HG02623 (cell line): ENCODE measurements at regions not wholly inside any gene's neighbourhood (a gene's known extent, or its start where the extent isn't known, plus 50 kb on each side); places are given as distances from the start of the nearest gene placed in this dataset.
"Not testable (repeated sequence)": the region's sequence is repeated elsewhere in the genome, so short reads cannot be mapped to it uniquely, and the experiment has no call there.

Source experiments
- ATAC-seq: cut with Tn5 transposase; IDR thresholded peaks from one replicate; pipeline ENCODE4 v1.9.1; 2021; ENCODE audit warnings: moderate library complexity; ENCODE audit not compliant: unreplicated experiment

- no peak for ATAC-seq
Measured at GRCh38 chr5:42950116-42950455, 90.0 kb downstream of the ANXA2R start.

DNA sequence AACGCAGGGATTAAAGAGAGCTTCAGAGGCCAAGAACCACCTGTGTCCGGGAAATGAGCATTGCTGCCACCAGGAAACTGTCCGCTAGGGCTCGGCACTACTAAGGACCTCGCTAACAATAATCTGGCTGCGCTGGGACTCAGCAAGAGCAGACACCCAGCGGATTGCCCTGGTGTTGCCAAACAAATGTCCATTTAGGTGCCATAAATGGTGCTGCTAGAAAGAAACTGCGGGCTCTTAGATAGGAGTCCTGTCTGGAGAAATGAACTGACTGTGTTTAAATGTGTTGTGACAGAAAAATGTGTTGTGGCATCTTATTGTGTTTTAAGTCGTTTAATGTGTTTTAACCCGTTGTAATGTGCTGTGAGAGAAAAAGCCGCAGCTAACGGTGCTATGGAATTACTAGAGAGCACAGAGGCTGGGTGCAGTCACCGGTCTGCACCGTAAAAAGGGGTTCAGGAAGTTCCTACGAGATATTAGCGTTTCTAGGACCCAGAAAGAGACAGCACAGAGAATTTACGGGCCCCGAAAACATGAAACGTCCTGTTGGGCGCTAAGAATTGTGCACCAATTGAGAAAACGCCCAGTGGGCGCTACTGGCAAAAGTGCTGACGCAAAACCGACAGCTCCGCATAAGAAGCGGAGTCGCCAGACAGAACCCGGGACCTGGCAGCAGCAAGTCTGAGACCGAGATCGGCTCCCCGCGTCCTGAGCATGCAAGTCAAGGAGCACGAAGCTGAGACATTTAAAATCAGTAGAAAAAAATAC lies 90.6 kb downstream of the ANXA2R start:
- peak; percentile 49 for ATAC-seq

DNA sequence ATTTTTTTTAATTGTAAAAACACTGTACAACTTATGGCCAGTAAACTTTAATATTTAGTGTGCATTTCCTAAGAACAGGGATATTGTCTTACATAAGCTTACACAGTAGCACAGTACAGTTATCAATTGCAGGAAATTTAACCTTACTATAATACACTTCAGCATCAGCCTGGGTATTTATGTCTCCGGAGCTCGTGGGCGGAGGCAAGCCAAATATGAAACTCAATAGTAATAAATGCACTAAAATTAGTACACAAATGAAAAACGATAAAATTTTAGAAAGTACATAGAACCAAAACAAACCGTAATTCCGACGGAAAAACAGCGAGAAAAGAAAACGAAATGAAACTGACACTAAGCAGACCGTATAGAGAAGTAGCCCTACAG lies 91.2 kb downstream of the ANXA2R start:
- ATAC-seq: no peak

GRCh38 chr5:42944989-42945388 lies 95.1 kb downstream of the ANXA2R start:
- no peak for ATAC-seq

GRCh38 chr5:42943931-42944631 lies 96.0 kb downstream of the ANXA2R start:
- ATAC-seq: no peak

DNA sequence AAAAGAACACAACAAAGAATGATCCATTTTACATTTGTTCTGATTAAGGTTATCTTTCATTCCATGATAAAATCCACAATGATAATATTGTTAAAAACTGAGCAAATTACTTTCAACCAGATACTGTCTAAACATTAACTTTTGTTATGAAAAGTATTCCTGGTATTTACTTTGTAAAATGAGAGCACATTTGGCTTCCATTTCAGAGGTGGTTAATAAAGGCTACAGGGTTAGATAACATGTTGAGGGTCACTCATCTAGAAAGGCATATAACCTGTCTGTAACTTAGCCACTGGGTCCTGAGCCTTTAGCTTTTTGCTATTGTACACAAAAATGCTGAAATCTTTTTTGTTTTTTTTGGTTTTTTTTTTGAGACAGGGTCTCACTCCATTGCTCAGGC lies 99.3 kb downstream of the ANXA2R start:
- ATAC-seq: no peak

- not testable (repeated sequence) for ATAC-seq
Measured at GRCh38 chr5:42932011-42932410, 108.1 kb downstream of the ANXA2R start.

DNA sequence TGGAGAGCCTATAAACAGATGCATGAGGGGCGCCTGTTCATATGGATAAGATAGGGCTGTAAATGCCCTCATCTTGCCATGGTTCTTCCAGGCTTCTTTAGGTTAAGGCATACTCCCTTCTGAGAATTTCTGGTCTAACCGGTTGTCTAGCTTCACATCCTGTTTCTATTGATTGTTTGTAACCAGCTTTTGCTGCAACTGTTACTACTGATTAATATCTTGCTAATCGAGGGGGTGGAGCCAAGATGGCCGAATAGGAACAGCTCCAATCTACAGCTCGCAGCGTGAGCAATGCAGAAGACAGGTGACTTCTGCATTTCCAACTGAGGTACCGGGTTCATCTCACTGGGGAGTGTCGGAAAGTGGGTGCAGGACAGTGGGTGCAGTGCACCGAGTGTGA lies 108.7 kb downstream of the ANXA2R start:
- not testable (repeated sequence) for ATAC-seq

DNA sequence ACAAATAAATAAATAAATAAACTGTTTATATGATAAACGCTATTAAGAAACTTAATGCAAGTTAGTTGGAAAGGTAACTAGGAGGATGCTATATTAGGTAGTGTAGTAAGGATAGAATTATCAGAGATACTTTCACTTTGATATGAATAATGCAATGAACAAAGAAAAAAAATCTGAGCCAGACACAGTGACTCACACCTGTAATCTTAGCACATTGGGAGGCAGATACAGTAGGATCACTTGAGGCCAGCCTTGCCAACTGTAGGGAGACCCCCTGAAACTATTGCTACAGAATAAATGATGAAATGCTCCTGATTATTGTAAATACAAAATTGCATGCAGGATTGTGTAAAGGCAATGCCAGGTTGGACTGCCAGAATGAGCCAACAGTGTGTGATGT lies 109.2 kb downstream of the ANXA2R start:
- ATAC-seq: no peak

DNA sequence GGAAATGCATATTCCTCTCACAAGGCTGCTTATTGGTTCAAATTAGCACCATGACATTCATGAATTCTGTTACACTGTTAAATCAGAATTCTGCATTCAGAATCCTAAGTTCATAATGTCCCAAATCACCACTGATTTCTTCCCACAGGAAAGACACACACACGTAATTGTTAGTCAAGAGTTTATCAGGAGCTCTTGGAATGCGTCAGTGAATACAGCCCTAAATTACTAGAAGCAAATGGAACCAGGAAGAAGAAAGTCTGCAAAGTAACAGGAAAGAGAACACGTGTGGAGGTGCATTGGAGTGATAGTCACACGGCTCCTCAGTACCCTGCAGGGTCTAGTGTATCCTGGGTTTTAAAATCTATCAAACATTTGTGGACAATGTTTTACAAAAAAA lies 110.2 kb downstream of the ANXA2R start:
- ATAC-seq: no peak

DNA sequence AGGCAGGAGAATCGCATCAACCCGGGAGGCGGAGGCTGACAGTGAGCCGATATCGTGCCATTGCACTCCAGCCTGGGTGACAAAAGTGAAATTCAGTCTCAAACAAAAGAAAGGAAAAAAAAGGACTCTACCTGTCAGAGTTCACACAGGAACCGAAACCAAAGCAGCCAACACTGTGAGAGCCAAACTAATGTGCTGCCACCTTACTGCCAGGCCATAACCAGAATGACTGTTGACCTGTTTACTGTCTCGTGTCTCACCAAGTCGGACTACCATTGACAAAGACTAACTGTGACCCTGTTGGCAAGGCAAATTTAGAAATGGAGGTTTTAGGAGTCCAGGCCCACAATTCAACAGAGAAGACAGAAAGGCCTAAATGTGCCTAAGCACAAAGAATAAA lies 112.4 kb downstream of the ANXA2R start:
- ATAC-seq: peak; percentile 57

GRCh38 chr5:42924686-42925085 lies 113.0 kb upstream of the SELENOP start:
- ATAC-seq: no peak

GRCh38 chr5:42924226-42924625 lies 112.5 kb upstream of the SELENOP start:
- ATAC-seq: no peak

DNA sequence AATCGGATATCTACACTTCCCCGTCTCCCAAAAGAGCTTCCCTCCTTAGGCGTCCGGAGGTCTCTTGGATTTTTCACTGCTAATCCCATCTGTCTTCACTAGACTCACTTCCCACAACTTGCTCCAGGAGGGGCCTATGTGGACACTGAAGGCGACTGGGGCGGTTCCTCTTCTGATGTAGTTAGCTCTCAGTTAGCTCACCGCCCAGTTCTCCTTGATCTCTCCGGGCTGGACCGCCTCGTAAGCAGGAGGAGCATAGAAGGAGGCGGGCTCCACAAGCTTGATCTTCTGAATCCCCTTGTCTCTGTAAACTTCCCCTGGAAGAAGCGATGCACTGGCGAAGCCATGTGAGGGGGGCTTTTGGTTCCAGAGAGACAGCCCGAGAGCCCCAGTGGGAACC lies 112.0 kb upstream of the SELENOP start:
- ATAC-seq: no peak

- ATAC-seq: no peak
Measured at GRCh38 chr5:42919600-42919999, 107.9 kb upstream of the SELENOP start.

GRCh38 chr5:42915306-42915866 lies 103.7 kb upstream of the SELENOP start:
- no peak for ATAC-seq

- ATAC-seq: no peak
Measured at GRCh38 chr5:42912184-42912798, 100.6 kb upstream of the SELENOP start.

DNA sequence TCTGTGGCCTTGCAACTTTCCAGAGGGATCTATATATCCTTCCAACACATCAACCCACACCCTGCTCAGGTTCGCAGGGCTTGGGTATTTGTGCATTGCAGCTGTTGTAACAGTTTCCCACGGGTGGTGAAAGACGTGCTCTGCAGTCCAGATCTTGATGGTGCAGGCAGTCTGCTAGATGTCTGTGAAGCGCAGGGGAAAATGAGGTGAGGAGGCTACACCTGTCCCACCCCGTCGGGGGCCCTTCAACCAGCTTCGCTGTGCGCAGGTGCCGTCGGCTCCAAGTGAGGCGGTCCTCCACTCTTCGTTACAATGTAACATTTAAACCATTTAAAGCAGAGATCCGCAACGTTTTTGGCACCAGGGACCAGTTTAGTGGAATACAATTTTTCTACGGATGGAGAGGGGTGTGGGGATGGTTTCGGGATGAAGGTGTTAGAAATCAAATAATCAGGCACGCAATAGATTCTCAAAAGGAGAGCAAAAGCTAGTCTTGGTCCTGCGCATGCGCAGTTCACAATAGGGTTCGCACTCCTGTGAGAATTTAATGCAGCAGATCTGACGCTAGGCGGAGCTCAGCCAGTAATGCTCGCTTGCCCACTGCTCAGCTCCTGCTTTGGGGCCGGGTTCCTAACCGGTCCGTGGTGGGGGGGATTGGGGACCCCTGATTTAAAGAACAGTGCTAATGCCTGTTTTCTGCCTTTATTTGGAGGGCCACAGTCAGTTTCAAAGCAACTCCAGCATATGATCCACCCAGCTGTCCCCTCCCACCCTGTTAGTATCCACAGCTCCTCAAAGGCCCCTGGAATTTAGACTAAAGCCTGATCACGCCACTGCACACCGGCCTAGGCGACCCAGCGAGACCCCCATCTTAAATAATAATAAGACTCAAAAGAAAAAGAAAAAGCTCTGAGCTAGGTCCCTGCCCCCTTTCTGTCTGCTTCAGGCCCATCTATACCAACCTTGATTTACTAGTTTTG lies 97.1 kb upstream of the SELENOP start:
- peak; percentile 83 for ATAC-seq

DNA sequence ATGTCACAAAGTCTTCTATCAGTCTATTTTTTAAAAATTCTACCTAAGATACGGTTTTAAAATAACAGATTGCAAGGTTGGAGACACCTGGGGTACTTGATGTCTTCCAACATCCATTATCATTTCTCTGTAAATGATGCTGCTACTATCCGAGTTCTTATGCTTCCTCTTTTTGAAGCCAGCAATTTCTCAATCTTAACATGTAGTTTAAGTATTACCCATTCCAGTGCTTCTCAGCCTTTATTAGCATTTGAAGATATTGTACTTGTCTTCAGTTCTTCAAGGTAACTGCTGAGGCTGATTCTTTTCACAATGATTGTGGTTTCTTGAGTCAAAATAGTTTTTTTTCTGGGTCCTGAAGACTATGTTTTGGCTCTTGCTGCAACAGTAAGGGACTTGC lies 96.4 kb upstream of the SELENOP start:
- no peak for ATAC-seq

DNA sequence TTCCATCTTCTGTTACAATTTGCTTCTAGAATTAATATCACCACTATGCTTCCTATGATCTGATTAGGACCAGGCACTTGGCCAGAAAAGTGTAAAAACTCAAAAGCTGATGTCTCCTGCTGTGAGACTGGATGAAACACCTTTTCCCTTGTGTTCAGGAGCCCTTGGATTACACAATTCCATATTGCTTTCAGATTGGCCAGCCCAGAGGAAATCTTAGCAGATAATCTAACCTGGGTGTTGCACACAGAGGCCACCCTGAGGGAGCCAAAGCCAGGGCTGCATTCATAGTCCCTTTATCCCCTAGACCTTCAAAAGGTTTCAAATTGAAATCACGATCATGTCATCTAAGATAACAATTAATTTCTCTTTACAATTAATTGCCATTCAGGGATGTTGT lies 94.1 kb upstream of the SELENOP start:
- no peak for ATAC-seq

DNA sequence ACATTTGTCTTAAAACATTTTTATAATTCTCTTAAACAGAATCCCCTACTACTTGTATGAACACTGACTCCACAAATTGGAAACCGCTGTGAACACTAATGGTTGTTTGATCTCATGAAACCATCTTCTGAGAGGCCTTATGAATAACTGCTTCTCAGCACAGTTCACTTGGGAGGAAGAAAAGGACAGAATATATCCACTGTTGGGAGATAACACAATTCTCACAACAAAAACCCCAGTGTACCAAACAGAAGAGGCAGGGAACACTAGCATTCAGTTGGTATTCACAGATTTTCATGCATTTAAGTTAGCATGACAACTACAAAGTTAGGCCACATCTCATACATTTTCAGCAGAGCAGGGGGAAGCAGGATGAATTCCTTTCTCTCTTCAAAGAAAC lies 89.0 kb upstream of the SELENOP start:
- no peak for ATAC-seq
